ENCODE measurements at regions not wholly inside any gene's neighbourhood (a gene's known extent, or its start where the extent isn't known, plus 50 kb on each side); places are given as distances from the start of the nearest gene placed in this dataset.

GRCh38 chr3:103947062-103947461 lies 1419.6 kb upstream of the ALCAM start:
- Histone ChIP-seq H3K9me3 (no peaks in the 10 kb centered on the region), H3K4me1 (no peaks in the 10 kb centered on the region), H3K27ac (no peak overlapping the region), H3K27me3 (no peaks in the 10 kb centered on the region), H3K4me3 (no peak overlapping the region), H3K36me3 (no peaks in the 10 kb centered on the region)
- 23 to 37% methylated on average over 2 of the region's 2 CpGs for WGBS, 2 donors
- TF ChIP-seq, protein P1, sequence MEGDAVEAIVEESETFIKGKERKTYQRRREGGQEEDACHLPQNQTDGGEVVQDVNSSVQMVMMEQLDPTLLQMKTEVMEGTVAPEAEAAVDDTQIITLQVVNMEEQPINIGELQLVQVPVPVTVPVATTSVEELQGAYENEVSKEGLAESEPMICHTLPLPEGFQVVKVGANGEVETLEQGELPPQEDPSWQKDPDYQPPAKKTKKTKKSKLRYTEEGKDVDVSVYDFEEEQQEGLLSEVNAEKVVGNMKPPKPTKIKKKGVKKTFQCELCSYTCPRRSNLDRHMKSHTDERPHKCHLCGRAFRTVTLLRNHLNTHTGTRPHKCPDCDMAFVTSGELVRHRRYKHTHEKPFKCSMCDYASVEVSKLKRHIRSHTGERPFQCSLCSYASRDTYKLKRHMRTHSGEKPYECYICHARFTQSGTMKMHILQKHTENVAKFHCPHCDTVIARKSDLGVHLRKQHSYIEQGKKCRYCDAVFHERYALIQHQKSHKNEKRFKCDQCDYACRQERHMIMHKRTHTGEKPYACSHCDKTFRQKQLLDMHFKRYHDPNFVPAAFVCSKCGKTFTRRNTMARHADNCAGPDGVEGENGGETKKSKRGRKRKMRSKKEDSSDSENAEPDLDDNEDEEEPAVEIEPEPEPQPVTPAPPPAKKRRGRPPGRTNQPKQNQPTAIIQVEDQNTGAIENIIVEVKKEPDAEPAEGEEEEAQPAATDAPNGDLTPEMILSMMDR (IDR thresholded peaks at IDR 0.05) = no peak
- no peak for TF ChIP-seq POLR2A (IDR thresholded peaks at IDR 0.05)
- DNase-seq = no peak
- intact Hi-C loops (cut with DNase I) = no loop called here

DNA sequence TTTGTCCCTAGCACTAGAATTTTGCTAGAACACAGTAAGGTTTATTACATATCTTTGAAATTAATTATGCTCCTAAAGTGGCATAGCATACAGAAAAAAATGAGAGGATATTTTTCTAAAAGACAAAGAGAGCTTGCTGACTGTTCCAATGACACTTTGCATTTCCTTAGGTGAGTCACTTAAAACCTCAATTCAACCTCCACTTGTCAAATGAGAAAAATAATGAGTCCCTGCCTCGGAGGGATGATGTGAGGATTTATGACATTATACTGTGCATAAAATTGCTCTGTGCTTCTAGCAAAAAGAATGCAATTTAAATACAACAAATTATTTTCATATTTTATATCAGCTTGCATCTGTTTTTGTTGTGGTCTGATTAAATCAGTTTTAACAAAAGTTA lies 1417.0 kb upstream of the ALCAM start:
- no peaks in the 10 kb centered on the region for H3K9me3 ChIP-seq
- H3K27ac ChIP-seq = no peak overlapping the region
- no peaks in the 10 kb centered on the region for H3K27me3 ChIP-seq
- DNase-seq = no peak
- no peaks in the 10 kb centered on the region for H3K4me1 ChIP-seq
- H3K36me3 ChIP-seq = no peaks in the 10 kb centered on the region
- no peak overlapping the region for H3K4me3 ChIP-seq
- WGBS, 2 donors = 28 to 29% methylated on average over 1 of the region's 1 CpG
- intact Hi-C loops (cut with DNase I) = no loop called here
- TF ChIP-seq, protein P1 (IDR thresholded peaks at IDR 0.05) = no peak
- TF ChIP-seq EP300 (IDR thresholded peaks at IDR 0.05) = no peak
- TF ChIP-seq POLR2A (IDR thresholded peaks at IDR 0.05) = no peak
- TF ChIP-seq POLR2AphosphoS5 (IDR thresholded peaks at IDR 0.05) = no peak

GRCh38 chr3:103950676-103951075 lies 1416.0 kb upstream of the ALCAM start:
- 63 to 75% methylated on average over 3 of the region's 3 CpGs for WGBS, 2 donors
- no peaks in the 10 kb centered on the region for H3K36me3 ChIP-seq
- intact Hi-C loops (cut with DNase I) = no loop called here
- no peaks in the 10 kb centered on the region for H3K27me3 ChIP-seq
- no peaks in the 10 kb centered on the region for H3K9me3 ChIP-seq
- H3K4me3 ChIP-seq = no peak overlapping the region
- no peak for DNase-seq
- no peaks in the 10 kb centered on the region for H3K4me1 ChIP-seq
- TF ChIP-seq POLR2AphosphoS5 (IDR thresholded peaks at IDR 0.05) (no peak), POLR2A (IDR thresholded peaks at IDR 0.05) (no peak), EP300 (IDR thresholded peaks at IDR 0.05) (no peak)
- TF ChIP-seq, protein P1 (IDR thresholded peaks at IDR 0.05) = no peak
- H3K27ac ChIP-seq = no peak overlapping the region

GRCh38 chr3:103953796-103954195 lies 1412.9 kb upstream of the ALCAM start:
- H3K4me3 ChIP-seq = no peak overlapping the region
- no peak for TF ChIP-seq POLR2A (IDR thresholded peaks at IDR 0.05)
- TF ChIP-seq, protein P1 (IDR thresholded peaks at IDR 0.05) = no peak
- no peak for TF ChIP-seq POLR2AphosphoS5 (IDR thresholded peaks at IDR 0.05)
- no peak for TF ChIP-seq EP300 (IDR thresholded peaks at IDR 0.05)
- no peaks in the 10 kb centered on the region for H3K4me1 ChIP-seq
- H3K27ac ChIP-seq = no peak overlapping the region
- no peaks in the 10 kb centered on the region for H3K27me3 ChIP-seq
- intact Hi-C loops (cut with DNase I) = no loop called here
- H3K9me3 ChIP-seq = no peaks in the 10 kb centered on the region
- 93% methylated on average over 2 of the region's 2 CpGs for WGBS, 2 donors
- no peak for DNase-seq
- H3K36me3 ChIP-seq = no peaks in the 10 kb centered on the region

DNA sequence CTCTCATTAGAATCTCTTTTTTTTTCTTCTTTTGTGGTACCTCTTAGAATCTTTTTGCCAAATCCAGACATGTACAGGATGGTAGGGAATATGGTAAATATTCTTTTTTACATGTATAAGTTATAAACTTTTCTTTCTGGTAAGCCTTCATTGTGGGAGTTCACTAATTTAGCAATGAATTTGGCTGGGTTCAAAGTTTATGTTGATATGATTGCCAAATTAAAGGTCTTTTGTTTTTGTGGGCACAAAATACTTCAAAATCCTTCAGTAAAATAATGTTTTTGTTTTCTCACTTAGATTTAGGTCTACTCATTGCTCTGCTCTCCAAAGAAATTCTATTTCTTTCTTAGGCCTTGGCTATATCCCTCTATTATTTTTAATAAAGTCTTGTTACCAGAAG lies 1405.9 kb upstream of the ALCAM start:
- intact Hi-C loops (cut with DNase I) = no loop called here
- Histone ChIP-seq H3K27me3 (no peaks in the 10 kb centered on the region), H3K9me3 (no peaks in the 10 kb centered on the region), H3K4me3 (no peak overlapping the region), H3K27ac (no peak overlapping the region), H3K36me3 (no peaks in the 10 kb centered on the region), H3K4me1 (no peaks in the 10 kb centered on the region)
- TF ChIP-seq POLR2A (IDR thresholded peaks at IDR 0.05) = no peak
- no peak for TF ChIP-seq EP300 (IDR thresholded peaks at IDR 0.05)
- TF ChIP-seq, protein P1 (IDR thresholded peaks at IDR 0.05) = no peak
- no peak for TF ChIP-seq POLR2AphosphoS5 (IDR thresholded peaks at IDR 0.05)
- no peak for DNase-seq

Data from sigmoid colon (tissue), 6 donors.